HepG2 (cell line): ENCODE measurements at regions not wholly inside any gene's neighbourhood (a gene's known extent, or its start where the extent isn't known, plus 50 kb on each side); places are given as distances from the start of the nearest gene placed in this dataset.

ENCODE experiments used
- ATAC-seq: fragments of 200-7000 bp; cut with Tn5 transposase; 3 replicates; pipeline ENCODE4 v1.9.1; 2020; ENCODE audit warnings: mild to moderate bottlenecking, moderate library complexity
- BruUV-seq: library from RNA; stranded (reverse); fragments of 400-500 nt; replicated peaks from 2 replicates; lab custom pipeline; 2021; lab: Mats Ljungman, UMichigan
- CTCF ChIA-PET: fragments of 300-600 bp; formaldehyde crosslinking; extraction: SDS; loops from one replicate; lab custom pipeline; 2021; ENCODE audit warnings: low total read pairs, inconsistent platforms, low intra/inter-chr PET ratio; lab: Yijun Ruan, JAX
- POLR2A ChIA-PET: fragments of 350-600 bp; sonication (Branson Sonifier 250); formaldehyde crosslinking; loops from one replicate; lab custom pipeline; 2020; ENCODE audit warnings: antibody characterized with exemption, inconsistent platforms; lab: Yijun Ruan, JAX
- DNase-seq: peaks from one replicate; pipeline ENCODE4 v3.0.0-alpha.2; 2015; ENCODE audit warnings: low spot score
- FAIRE-seq: peaks from 3 replicates; lab custom pipeline; 2011; peaks lifted over from hg19 to GRCh38; lab: Jason Lieb, UNC
- H2AFZ ChIP-seq: one replicate; pipeline ENCODE4 v1.6.1; 2011; ENCODE audit warnings: low read length, inconsistent platforms
- H3K27ac ChIP-seq: fragments of 300-600 bp; 3 replicates; pipeline ENCODE4 v1.8.0; 2011; ENCODE audit warnings: mixed run types, mild to moderate bottlenecking, mixed read lengths, low read length, inconsistent platforms; ENCODE audit not compliant: insufficient read depth; ENCODE audit errors: extremely low read length
- H3K27me3 ChIP-seq, 2 experiments: fragments of 200-600 bp in 1 of 2; 2 replicates in 1 of 2; 3 replicates in 1 of 2; pipeline versions ENCODE4 v1.6.0 to v1.8.0; 2011; ENCODE audit warnings: low read length in 2 of 2, mild to moderate bottlenecking in 2 of 2, moderate library complexity in 2 of 2, inconsistent platforms in 1 of 2; ENCODE audit not compliant: insufficient read depth in 2 of 2, control insufficient read depth in 1 of 2
- H3K36me3 ChIP-seq, 2 experiments: fragments of 200-600 bp in 1 of 2; replicated peaks in 1 of 2; 2 replicates in 1 of 2; 3 replicates in 1 of 2; pipeline versions ENCODE4 v1.5.1 to v1.8.0; 2011; ENCODE audit warnings: low read length in 2 of 2, inconsistent platforms in 1 of 2; ENCODE audit not compliant: insufficient read depth in 2 of 2, control insufficient read depth in 1 of 2
- H3K4me1 ChIP-seq: 2 replicates; pipeline ENCODE4 v1.5.1; 2012; ENCODE audit warnings: low read length, inconsistent platforms; ENCODE audit not compliant: insufficient read depth
- H3K4me2 ChIP-seq: 2 replicates; pipeline ENCODE4 v1.6.0; 2011; ENCODE audit warnings: low read depth, low read length, inconsistent platforms
- H3K4me3 ChIP-seq, 3 experiments: fragments of 200-600 bp in 1 of 3; sonication (generic), shearing (Covaris generic) in 1 of 3; replicated peaks in 1 of 3; 2 replicates each; pipeline ENCODE4 v1.5.1; 2011 to 2016; ENCODE audit warnings: low read length in 3 of 3, inconsistent platforms in 2 of 3, low read depth in 2 of 3, mild to moderate bottlenecking in 2 of 3, control low read depth in 1 of 3, mixed read lengths in 1 of 3; ENCODE audit not compliant: insufficient read depth in 1 of 3
- H3K79me2 ChIP-seq: one replicate; pipeline ENCODE4 v1.6.1; 2011; ENCODE audit warnings: low read length, inconsistent platforms; ENCODE audit not compliant: insufficient read depth
- H3K9ac ChIP-seq: 2 replicates; pipeline ENCODE4 v1.6.0; 2011; ENCODE audit warnings: mild to moderate bottlenecking, low read depth, low read length, inconsistent platforms; ENCODE audit not compliant: insufficient read depth
- H3K9me3 ChIP-seq: 2 replicates; pipeline ENCODE4 v1.5.1; 2012; ENCODE audit warnings: mild to moderate bottlenecking, low read length
- H4K20me1 ChIP-seq: 2 replicates; pipeline ENCODE4 v1.6.0; 2011; ENCODE audit warnings: inconsistent platforms, mild to moderate bottlenecking, low read length, moderate library complexity; ENCODE audit not compliant: insufficient read depth
- AFF4 ChIP-seq: sonication (generic); formaldehyde crosslinking; IDR thresholded peaks from 2 replicates; pipeline ENCODE4 v1.4.0; 2020; ENCODE audit warnings: missing genetic modification reagents
- E2F5 ChIP-seq: sonication (generic); formaldehyde crosslinking; conservative IDR thresholded peaks from 2 replicates; pipeline ENCODE4 v1.4.0; 2020; ENCODE audit warnings: missing genetic modification reagents
- HNRNPUL1 ChIP-seq: fragments of 200-400 bp; formaldehyde crosslinking; IDR thresholded peaks from 2 replicates; pipeline ENCODE4 v1.6.1; 2017; ENCODE audit warnings: low read depth, mild to moderate bottlenecking, low read length, moderate library complexity
- KMT2A ChIP-seq: sonication (generic); formaldehyde crosslinking; IDR thresholded peaks from 2 replicates; pipeline ENCODE4 v1.4.0; 2020; ENCODE audit warnings: missing genetic modification reagents
- MEF2D ChIP-seq: sonication (generic); formaldehyde crosslinking; IDR thresholded peaks from 2 replicates; pipeline ENCODE4 v1.5.1; 2020; ENCODE audit warnings: mild to moderate bottlenecking, missing genetic modification reagents
- NFYB ChIP-seq: sonication (generic); formaldehyde crosslinking; IDR thresholded peaks from 2 replicates; pipeline ENCODE4 v1.4.0; 2020; ENCODE audit warnings: missing genetic modification reagents
- SMARCC2 ChIP-seq: fragments of 450-650 bp; IDR thresholded peaks from 2 replicates; pipeline ENCODE4 v1.6.1; 2017; ENCODE audit warnings: antibody characterized with exemption, mild to moderate bottlenecking
- SNRNP70 ChIP-seq: fragments of 200-400 bp; formaldehyde crosslinking; IDR thresholded peaks from 2 replicates; pipeline ENCODE4 v1.6.1; 2017; ENCODE audit warnings: mild to moderate bottlenecking, low read depth, low read length, moderate library complexity
- TARDBP ChIP-seq: sonication (generic); formaldehyde crosslinking; IDR thresholded peaks from 2 replicates; pipeline ENCODE4 v1.8.0; 2022; ENCODE audit warnings: mild to moderate bottlenecking, missing genetic modification reagents
- TBP ChIP-seq: sonication (generic); formaldehyde crosslinking; IDR thresholded peaks from 2 replicates; pipeline ENCODE4 v1.5.0; 2020; ENCODE audit warnings: missing genetic modification reagents
- ZNF180 ChIP-seq: sonication (generic); formaldehyde crosslinking; IDR thresholded peaks from 2 replicates; pipeline ENCODE4 v1.4.0; 2020; ENCODE audit warnings: low read depth, missing genetic modification reagents, borderline replicate concordance
- ZNF367 ChIP-seq: sonication (generic); formaldehyde crosslinking; IDR thresholded peaks from 2 replicates; pipeline ENCODE4 v1.4.0; 2020; ENCODE audit warnings: missing genetic modification reagents, borderline replicate concordance
- ZNF496 ChIP-seq: sonication (generic); formaldehyde crosslinking; IDR thresholded peaks from 2 replicates; pipeline ENCODE4 v1.8.1; 2023; ENCODE audit warnings: mild to moderate bottlenecking, moderate library complexity, missing genetic modification reagents; ENCODE audit not compliant: insufficient replicate concordance
- ZNF850 ChIP-seq: sonication (generic); formaldehyde crosslinking; conservative IDR thresholded peaks from 2 replicates; pipeline ENCODE4 v1.9.0; 2021; ENCODE audit warnings: mild to moderate bottlenecking, missing genetic modification reagents
- ZSCAN5A ChIP-seq: sonication (generic); formaldehyde crosslinking; IDR thresholded peaks from 2 replicates; pipeline ENCODE4 v1.8.0; 2022; ENCODE audit warnings: mild to moderate bottlenecking, missing genetic modification reagents, borderline replicate concordance
- WGBS: methylation state at CpG from one replicate; pipeline ENCODE4 v1.1.6; 2017; ENCODE audit warnings: low lambda C conversion rate; 5-methylcytosine and 5-hydroxymethylcytosine counted together
- in situ Hi-C: cut with HindIII; loops from 2 replicates; pipeline ENCODE4 v1.10.0; 2017; ENCODE audit warnings: low pct_unique_long_range_greater_than_20kb; ENCODE audit not compliant: extremely low pct_ligation_motif_present
- intact Hi-C: fragments of 100-400 bp; cut with micrococcal nuclease; formaldehyde crosslinking; loops from one replicate; pipeline ENCODE4 v1.10.0; 2022; ENCODE audit not compliant: unreplicated experiment
- TF ChIP-seq, protein P1 (sequence below): sonication (generic); formaldehyde crosslinking; IDR thresholded peaks from 2 replicates; pipeline ENCODE4 v1.5.1; 2020; ENCODE audit warnings: mild to moderate bottlenecking, missing genetic modification reagents, moderate library complexity

DNA sequence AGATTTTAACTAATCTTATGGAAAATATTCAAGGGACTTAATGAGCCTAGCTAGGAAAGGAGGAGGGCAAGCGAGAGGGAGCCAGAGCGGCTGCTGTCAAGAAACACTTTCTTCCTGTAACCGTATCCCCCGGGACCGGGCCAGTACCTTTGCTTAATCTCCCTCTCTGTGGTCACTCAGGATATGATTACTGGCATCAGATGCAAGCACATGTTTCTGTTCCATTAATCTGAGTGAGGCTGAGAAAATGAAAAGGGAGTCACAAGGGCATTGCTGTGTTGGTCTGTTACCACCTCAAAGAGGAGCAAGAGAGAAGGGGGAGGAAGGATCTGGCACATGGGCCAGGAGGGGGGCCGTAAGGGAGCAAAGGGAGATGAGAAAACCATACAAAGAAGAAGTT, 356.7 kb upstream of the GATB start:
- POLR2A ChIA-PET = no interaction called here
- BruUV-seq = no TSS peak
- no peak for DNase-seq
- Histone ChIP-seq H3K27ac (no peak overlapping the region), H3K4me2 (no peak overlapping the region), H3K9ac (no peak overlapping the region), H2AFZ (no peak overlapping the region), H3K4me1 (no peaks in the 10 kb centered on the region), H3K27me3 (peaks cover 1 to 24% of the 10 kb centered on the region in 2 experiments; a peak in 4 of 5 replicates), H4K20me1 (no peaks in the 10 kb centered on the region), H3K36me3 (no peaks in the 10 kb centered on the region), H3K9me3 (no peaks in the 10 kb centered on the region), H3K4me3 (no peak overlapping the region), H3K79me2 (no peaks in the 10 kb centered on the region)
- intact Hi-C loops = no loop called here
- WGBS = 22% methylated on average over 6 of the region's 6 CpGs
- ATAC-seq = no peak
- in situ Hi-C loops = no loop called here
- FAIRE-seq = no peak
- CTCF ChIA-PET = no interaction called here
- TF ChIP-seq ZNF850 (no peak), ZNF180 (CRISPR knock-in tag) (no peak), ZNF496 (CRISPR knock-in tag) (no peak), TARDBP (no peak), E2F5 (CRISPR knock-in tag) (no peak), NFYB (CRISPR knock-in tag) (no peak), SMARCC2 (no peak), SNRNP70 (no peak), AFF4 (no peak), TBP (CRISPR knock-in tag) (no peak), KMT2A (no peak), ZSCAN5A (CRISPR knock-in tag) (no peak), ZNF367 (CRISPR knock-in tag) (no peak), MEF2D (CRISPR knock-in tag) (no peak), HNRNPUL1 (no peak)
- TF ChIP-seq, protein P1, sequence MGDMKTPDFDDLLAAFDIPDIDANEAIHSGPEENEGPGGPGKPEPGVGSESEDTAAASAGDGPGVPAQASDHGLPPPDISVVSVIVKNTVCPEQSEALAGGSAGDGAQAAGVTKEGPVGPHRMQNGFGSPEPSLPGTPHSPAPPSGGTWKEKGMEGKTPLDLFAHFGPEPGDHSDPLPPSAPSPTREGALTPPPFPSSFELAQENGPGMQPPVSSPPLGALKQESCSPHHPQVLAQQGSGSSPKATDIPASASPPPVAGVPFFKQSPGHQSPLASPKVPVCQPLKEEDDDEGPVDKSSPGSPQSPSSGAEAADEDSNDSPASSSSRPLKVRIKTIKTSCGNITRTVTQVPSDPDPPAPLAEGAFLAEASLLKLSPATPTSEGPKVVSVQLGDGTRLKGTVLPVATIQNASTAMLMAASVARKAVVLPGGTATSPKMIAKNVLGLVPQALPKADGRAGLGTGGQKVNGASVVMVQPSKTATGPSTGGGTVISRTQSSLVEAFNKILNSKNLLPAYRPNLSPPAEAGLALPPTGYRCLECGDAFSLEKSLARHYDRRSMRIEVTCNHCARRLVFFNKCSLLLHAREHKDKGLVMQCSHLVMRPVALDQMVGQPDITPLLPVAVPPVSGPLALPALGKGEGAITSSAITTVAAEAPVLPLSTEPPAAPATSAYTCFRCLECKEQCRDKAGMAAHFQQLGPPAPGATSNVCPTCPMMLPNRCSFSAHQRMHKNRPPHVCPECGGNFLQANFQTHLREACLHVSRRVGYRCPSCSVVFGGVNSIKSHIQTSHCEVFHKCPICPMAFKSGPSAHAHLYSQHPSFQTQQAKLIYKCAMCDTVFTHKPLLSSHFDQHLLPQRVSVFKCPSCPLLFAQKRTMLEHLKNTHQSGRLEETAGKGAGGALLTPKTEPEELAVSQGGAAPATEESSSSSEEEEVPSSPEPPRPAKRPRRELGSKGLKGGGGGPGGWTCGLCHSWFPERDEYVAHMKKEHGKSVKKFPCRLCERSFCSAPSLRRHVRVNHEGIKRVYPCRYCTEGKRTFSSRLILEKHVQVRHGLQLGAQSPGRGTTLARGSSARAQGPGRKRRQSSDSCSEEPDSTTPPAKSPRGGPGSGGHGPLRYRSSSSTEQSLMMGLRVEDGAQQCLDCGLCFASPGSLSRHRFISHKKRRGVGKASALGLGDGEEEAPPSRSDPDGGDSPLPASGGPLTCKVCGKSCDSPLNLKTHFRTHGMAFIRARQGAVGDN (CRISPR knock-in tag) = no peak
